ENCODE measurements at regions not wholly inside any gene's neighbourhood (a gene's known extent, or its start where the extent isn't known, plus 50 kb on each side); places are given as distances from the start of the nearest gene placed in this dataset.

DNA sequence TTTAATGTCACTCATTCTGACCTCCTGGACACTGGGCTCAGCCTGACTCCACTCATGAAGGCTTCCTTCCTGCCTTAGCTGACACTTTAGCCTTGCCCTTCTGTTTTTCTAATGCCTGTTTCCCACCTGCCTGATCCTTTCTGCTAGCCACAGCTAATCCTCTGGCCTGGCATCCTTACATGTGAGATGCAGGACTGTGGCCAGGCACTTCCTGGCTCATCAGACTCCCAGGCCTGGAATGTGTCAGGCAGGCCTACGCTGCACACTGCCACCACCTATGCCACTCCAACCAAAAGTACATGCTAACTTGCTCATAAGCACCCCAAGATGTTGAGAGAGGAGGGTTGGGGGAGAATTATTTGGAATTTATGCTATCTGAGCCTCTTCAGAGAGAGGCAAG is 138.8 kb upstream of the NALF2 start:
- DNase-seq (ENCODE audit: low read depth in 1 of 2, low spot score in 1 of 2) = no peak

- DNase-seq (ENCODE audit: low read depth in 1 of 2, low spot score in 1 of 2) = no peak
Measured at GRCh38 chrX:69362856-69363255, 141.3 kb upstream of the NALF2 start.

- DNase-seq (ENCODE audit: low read depth in 1 of 2, low spot score in 1 of 2) = no peak
Measured at GRCh38 chrX:69362354-69362753, 141.8 kb upstream of the NALF2 start.

DNA sequence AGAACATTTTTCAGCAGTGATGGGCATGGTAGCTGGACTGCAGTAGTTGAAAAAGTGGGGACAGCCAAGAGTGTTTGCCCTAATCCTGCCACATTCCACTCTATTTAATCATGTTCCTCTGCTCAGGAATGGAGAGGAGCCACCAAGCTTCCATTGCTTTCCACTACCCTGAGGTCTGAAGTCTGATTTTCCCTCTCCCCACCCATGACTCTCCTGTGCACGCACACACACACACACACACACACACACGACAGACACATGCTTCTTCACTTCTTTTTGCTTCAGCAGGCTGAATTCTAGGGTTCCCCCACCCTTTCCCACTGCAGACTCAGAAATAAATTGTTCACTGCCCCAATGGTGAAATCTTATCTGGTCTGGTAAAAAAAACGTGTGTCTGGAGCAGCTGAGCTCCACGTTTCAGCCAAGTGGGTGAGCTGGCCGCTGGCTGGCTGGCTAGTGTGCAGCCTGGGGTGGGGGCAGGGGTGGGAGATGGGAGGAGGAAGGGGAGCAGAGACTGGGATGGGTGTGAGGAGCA is 142.7 kb upstream of the NALF2 start:
- no peak for DNase-seq (ENCODE audit: low read depth in 1 of 2, low spot score in 1 of 2)

GRCh38 chrX:69357317-69357716 is 146.8 kb upstream of the NALF2 start:
- no peak for DNase-seq (ENCODE audit: low read depth in 1 of 2, low spot score in 1 of 2)

DNA sequence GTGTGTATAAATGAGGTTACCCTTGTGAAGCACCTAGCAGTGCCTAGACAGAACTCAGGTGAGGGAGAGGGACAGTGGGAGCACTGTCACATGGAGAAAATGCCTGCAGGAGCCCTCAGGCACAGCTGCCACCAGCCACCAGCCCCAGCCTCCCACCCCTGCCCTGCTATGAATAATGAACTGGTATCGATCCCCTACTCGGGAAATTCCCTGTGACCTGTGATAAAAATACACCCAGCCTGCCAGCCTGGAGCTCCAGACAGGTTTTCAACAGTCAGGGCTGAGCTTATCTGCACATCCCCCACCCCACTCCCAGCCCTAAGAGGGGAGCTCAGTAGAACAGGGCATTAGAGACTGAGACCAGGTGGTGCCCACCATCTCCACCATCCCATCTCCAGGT is 159.6 kb upstream of the PJA1 start:
- no peak for DNase-seq (ENCODE audit: low read depth in 1 of 2, low spot score in 1 of 2)

DNA sequence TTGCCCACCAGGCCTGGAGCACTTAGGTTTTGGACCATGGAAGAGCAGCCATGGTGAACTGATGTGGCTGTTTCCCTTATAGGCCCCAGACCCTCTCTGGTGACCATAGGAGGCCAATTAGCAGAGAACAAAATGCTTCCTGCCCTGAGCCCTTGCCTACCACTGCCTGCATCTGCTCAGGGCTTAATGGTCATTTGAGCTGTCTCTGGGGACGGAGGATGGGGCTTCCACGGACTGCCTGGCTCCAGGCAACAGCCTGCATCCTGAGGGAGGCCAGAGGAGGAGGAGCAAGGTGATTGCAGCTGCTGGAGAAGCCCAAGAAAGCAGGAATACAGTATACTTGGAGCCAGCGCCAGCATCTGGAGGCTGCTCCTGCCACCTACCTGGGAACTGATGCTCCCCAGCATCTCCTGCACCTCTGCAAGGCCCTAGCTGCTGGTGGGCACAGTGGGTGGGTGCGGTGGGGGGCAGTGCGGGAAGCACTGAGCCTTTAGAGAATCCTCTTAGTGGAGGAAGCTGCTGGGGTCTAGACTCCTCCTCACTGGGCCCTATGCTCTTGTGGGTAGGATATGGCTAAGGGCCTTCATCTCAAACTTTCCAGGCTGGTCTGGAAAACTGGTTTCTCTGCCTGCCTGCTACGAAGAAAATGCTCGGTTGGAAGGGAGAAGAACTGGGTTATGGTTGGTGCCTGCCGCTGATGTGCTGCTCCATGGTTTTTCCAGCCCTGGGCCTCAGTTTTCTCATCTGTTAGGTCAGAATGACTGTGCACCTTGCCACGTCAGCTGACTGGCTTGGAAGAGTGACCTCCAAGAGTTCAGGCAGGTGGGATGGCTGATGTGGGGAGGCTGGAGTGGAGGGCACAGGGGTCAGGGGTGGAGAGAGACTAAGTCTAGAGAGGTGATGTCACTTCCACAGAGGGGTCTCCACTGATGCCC is 158.8 kb upstream of the PJA1 start:
- DNase-seq (ENCODE audit: low read depth in 1 of 2, low spot score in 1 of 2) = no peak

DNA sequence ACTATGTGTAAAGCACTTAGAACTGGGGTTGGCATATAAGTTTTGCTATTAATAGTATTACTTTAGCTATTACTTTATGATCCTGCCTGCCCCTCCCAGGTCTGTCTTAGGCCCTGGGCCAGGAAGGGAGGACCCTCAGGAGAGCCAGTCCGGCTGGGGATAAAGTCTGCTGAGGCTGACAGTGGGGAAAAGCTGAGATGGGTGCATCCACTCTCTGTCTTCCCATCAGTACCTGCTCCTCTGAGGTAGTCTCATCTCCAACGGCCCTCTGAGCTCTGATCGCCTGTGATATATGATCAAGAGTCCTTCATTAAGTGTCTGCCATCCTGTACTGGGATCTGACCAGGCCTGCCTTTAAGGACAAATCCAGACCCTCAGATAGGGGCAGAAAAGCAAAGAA is 156.5 kb upstream of the PJA1 start:
- no peak for DNase-seq (ENCODE audit: low read depth in 1 of 2, low spot score in 1 of 2)

DNA sequence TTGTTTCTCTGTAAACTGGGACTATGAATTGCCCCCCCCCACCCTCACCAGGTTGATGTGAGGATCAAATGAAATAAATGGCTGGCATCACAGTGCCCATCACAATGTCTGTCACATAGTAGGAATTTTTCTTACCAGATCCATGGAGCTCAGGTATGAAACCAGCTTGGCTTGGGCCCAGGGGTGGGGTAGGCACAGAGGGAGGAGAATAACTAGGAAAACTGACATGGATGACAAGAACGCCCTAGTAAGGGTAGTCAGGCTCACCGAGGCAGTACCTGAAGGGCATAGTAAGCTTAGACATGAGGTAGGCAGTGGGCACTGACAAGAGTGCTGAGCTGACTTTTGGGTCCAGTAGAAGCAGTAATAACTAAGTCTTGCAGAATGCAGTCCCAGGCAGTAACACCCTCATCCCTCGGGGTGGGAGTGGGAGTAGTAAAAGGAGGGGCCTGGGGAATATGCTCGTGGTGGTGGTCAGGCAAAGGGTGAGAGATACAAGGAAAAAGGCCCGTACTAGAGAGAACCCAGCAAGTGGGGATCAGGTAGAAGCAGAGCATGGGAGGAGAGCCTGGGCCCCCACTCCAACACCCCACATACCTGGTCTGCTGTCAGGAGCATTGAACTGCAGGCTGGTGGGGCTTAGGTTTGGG is 155.9 kb upstream of the PJA1 start:
- DNase-seq (ENCODE audit: low read depth in 1 of 2, low spot score in 1 of 2) = no peak

GRCh38 chrX:69320116-69320515 is 154.9 kb upstream of the PJA1 start:
- no peak for DNase-seq (ENCODE audit: low read depth in 1 of 2, low spot score in 1 of 2)

- DNase-seq (ENCODE audit: low read depth in 1 of 2, low spot score in 1 of 2) = no peak
Measured at GRCh38 chrX:69319376-69319775, 154.1 kb upstream of the PJA1 start.

GRCh38 chrX:69318651-69319340 is 153.5 kb upstream of the PJA1 start:
- DNase-seq (ENCODE audit: low read depth in 1 of 2, low spot score in 1 of 2) = no peak

GRCh38 chrX:69317721-69318120 is 152.5 kb upstream of the PJA1 start:
- DNase-seq (ENCODE audit: low read depth in 1 of 2, low spot score in 1 of 2) = no peak

DNA sequence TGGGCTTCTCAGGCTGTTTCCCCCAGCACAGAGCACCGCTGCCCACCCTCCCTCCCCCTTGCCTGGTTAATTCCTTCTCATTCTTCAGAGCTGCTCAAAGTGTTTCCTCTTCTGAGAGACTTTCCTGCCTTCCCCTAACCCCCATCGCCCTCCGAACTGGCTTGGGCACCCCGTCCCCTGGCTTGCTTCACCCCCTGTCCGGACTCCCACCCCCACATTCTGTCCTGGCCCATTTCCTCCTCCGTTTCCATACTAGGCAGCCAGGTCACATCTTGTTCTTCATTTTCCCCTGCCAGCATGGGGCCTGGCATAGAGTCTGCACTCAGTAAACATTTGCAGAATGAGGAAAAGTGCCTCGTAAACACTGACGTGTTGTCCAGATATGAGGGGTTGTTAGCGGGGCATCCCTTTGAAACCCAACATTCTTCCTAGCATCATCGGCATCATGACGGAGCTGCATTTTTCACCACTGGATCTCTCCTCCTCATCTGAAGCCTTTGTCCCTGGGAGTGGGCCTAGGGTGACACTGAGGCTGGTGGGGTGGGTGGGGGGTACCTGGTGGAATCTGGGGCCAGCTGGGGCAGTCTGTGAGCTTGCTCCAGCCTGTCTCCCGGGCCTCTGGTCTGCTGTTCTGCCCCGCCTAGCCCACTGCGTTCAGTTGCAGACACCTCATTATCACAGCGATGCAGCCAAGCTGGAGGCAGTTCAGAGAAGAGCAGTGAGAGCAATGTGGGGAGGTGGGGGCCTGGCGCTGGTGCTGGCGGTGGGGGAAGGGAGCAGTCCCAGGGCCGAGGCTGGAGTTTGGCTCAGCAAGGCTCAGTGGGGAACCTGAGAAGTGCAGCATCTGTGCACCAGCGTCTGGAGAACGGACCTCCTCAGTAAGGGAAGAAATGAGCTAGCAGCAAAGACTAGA is 149.4 kb upstream of the PJA1 start:
- no peak for DNase-seq (ENCODE audit: low read depth in 1 of 2, low spot score in 1 of 2)

DNA sequence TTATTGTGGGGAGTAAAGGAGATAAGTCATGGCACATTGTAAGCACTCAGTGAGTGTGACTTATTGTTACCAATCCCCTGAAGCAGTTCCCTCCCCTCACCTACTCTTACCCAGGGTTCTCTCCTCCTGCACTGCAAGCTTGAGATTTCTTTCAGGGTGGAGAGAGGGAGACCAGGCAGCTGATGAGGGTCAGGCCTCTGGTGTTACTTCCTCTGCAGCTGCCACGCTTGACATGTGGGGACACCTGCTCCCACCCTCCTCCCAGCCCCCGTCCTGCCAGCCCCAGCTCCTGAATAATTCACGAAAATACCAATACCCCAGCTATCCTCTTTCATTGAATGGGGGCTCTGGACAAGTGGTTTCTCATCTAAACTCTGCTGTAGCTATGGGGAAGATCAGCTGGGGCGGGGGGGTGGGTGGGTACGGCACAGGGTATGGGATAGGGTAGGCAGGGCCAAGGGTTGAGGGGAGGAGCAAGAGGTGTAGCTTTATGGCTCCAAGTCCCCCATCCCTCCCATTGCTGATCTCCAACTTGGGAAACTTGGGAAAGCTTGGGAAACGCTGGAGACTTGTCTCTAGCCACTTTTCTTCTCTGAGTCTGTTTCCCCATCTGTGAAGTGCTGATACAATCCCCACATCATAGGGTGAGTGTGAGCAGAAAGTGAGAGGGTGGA is 148.5 kb upstream of the PJA1 start:
- DNase-seq (ENCODE audit: low read depth in 1 of 2, low spot score in 1 of 2) = no peak

- DNase-seq (ENCODE audit: low read depth in 1 of 2, low spot score in 1 of 2) = no peak
Measured at GRCh38 chrX:69311936-69312670, 146.8 kb upstream of the PJA1 start.

- DNase-seq (ENCODE audit: low read depth in 1 of 2, low spot score in 1 of 2) = no peak
Measured at GRCh38 chrX:69309074-69309792, 144.0 kb upstream of the PJA1 start.

DNA sequence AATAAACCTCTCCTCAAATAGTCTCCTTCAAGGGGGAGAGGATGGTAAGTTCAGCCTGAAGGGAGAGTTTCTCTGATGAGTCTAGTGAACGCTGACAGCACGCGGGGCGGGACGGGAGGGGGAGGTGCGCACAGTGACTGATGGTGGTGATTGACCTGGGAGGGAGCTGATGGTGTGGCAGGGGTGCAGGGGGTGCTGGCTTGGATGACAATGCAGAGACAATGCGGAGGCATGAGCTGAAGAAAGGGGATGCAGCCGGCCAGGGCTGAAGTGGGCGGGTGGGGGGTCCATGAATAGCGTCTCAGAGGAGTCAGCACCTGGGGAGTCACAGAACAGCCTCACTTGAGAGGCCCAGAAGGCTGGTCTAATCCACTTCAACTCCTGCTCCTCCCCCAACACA is 142.5 kb upstream of the PJA1 start:
- DNase-seq (ENCODE audit: low read depth in 1 of 2, low spot score in 1 of 2) = no peak

- no peak for DNase-seq (ENCODE audit: low read depth in 1 of 2, low spot score in 1 of 2)
Measured at GRCh38 chrX:69307029-69307428, 141.8 kb upstream of the PJA1 start.

All from activated CD4-positive, alpha-beta T cell treated with anti-CD3 and anti-CD28 coated beads, Interleukin-2, amount 50 U/mL, for 24 hours (primary cell).